HUES64 (cell line): ENCODE measurements at regions not wholly inside any gene's neighbourhood (a gene's known extent, or its start where the extent isn't known, plus 50 kb on each side); places are given as distances from the start of the nearest gene placed in this dataset.

Source experiments
- H3K27ac ChIP-seq: 2 replicates; pipeline ENCODE4 v1.7.0; 2013; ENCODE audit warnings: low read depth, low read length, inconsistent platforms
- H3K27me3 ChIP-seq: 2 replicates; pipeline ENCODE4 v1.6.1; 2013; ENCODE audit warnings: mild to moderate bottlenecking, low read length; ENCODE audit not compliant: insufficient read depth
- H3K36me3 ChIP-seq: 2 replicates; pipeline ENCODE4 v1.6.1; 2013; ENCODE audit warnings: mild to moderate bottlenecking, low read length; ENCODE audit not compliant: insufficient read depth
- H3K4me1 ChIP-seq: 2 replicates; pipeline ENCODE4 v1.6.1; 2013; ENCODE audit warnings: mild to moderate bottlenecking, low read length, moderate library complexity; ENCODE audit not compliant: insufficient read depth
- H3K4me3 ChIP-seq: 2 replicates; pipeline ENCODE4 v1.5.1; 2013; ENCODE audit warnings: mild to moderate bottlenecking, low read length, moderate library complexity
- H3K9ac ChIP-seq: 2 replicates; pipeline ENCODE4 v1.6.1; 2013; ENCODE audit warnings: mild to moderate bottlenecking, low read depth, low read length
- H3K9me3 ChIP-seq: 2 replicates; pipeline ENCODE4 v1.6.1; 2013; ENCODE audit warnings: low read depth, low read length; ENCODE audit not compliant: insufficient read depth
- WGBS: fragments of 150-250, 120-280 bp; methylation state at CpG from one replicate; pipeline ENCODE4 v1.1.7; 2013; ENCODE audit warnings: missing lambda C conversion rate; 5-methylcytosine and 5-hydroxymethylcytosine counted together

DNA sequence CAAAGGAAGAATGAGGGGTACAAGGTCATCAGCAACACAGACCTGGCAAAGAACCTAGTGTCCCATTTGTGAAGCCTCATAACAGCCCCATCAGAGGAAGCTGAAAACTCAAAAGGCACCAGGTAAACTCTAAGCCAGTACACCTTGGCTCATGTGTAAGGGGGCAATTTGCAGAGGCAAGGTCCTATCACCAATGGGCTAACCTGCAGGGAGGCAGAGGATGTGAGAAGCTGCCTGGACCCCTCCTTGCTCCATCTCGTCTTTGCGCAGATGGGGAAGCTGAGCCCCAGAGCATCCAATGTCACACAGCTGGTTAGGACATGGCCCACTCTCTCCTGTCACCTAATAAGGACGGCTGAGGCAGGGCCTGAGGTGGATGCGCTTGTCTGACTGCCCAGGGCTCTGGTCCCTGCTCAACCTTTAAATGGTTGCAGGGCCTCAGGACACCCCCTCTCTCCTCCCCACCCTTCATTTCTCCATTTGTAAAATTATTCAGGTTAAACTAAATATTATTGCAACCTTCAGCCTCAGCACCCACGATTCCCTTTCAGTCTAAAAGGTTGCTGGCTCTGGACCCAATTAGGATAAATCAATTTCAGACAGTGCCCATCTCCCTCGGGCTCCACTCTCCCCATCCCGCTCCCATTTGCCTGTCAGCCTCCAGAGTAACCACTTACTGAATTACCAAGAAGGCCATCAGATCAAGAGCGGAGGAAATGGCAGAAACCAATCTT is 135.3 kb downstream of the OAT start:
- no peaks in the 10 kb centered on the region for H3K4me1 ChIP-seq
- H3K9me3 ChIP-seq = 0 out of 2 replicates have a peak, but pooled peaks cover 2% of the 10 kb centered on the region
- no peaks in the 10 kb centered on the region for H3K27me3 ChIP-seq
- 93% methylated on average over 8 of the region's 8 CpGs for WGBS
- H3K9ac ChIP-seq = no peak overlapping the region
- no peak overlapping the region for H3K4me3 ChIP-seq
- H3K36me3 ChIP-seq = no peaks in the 10 kb centered on the region
- no peak overlapping the region for H3K27ac ChIP-seq

- H3K4me3 ChIP-seq = no peak overlapping the region
- no peaks in the 10 kb centered on the region for H3K4me1 ChIP-seq
- H3K9ac ChIP-seq = no peak overlapping the region
- no peaks in the 10 kb centered on the region for H3K36me3 ChIP-seq
- no peaks in the 10 kb centered on the region for H3K27me3 ChIP-seq
- 0 out of 2 replicates have a peak, but pooled peaks cover 4% of the 10 kb centered on the region for H3K9me3 ChIP-seq
- WGBS = 95% methylated on average over 11 of the region's 11 CpGs
- H3K27ac ChIP-seq = no peak overlapping the region
Measured at GRCh38 chr10:124282326-124282725, 136.4 kb downstream of the OAT start.

- WGBS = 92% methylated on average over 10 of the region's 10 CpGs
- no peaks in the 10 kb centered on the region for H3K4me1 ChIP-seq
- H3K4me3 ChIP-seq = no peak overlapping the region
- H3K9me3 ChIP-seq = 0 out of 2 replicates have a peak, but pooled peaks cover 4% of the 10 kb centered on the region
- H3K36me3 ChIP-seq = no peaks in the 10 kb centered on the region
- H3K9ac ChIP-seq = no peak overlapping the region
- H3K27ac ChIP-seq = no peak overlapping the region
- H3K27me3 ChIP-seq = no peaks in the 10 kb centered on the region
Measured at GRCh38 chr10:124281666-124282065, 137.1 kb downstream of the OAT start.

GRCh38 chr10:124280916-124281315 is 137.8 kb downstream of the OAT start:
- Histone ChIP-seq H3K36me3 (no peaks in the 10 kb centered on the region), H3K4me1 (no peaks in the 10 kb centered on the region), H3K27me3 (no peaks in the 10 kb centered on the region), H3K9ac (no peak overlapping the region), H3K27ac (no peak overlapping the region), H3K4me3 (no peak overlapping the region), H3K9me3 (0 out of 2 replicates have a peak, but pooled peaks cover 4% of the 10 kb centered on the region)
- 94% methylated on average over 5 of the region's 5 CpGs for WGBS

DNA sequence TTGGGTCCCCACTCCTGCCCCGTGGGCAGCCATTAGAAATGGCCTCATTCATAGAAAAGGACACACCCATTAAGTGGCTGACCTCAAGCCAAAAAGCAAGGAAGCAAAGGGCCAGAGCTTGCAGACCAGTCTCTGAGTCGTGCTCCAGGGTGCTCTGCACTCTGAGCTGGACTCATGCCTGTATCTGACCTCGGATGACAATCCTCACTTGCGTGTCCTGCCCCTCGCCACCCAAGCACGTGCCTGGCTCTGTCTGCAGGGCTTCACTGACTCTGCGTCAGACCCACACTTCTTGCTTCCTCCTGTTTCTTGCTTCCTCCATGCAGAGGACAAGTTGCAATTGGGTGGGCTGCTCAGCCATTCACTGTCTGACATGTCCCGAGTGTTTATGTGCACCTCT is 138.8 kb downstream of the OAT start:
- 0 out of 2 replicates have a peak, but pooled peaks cover 4% of the 10 kb centered on the region for H3K9me3 ChIP-seq
- no peak overlapping the region for H3K9ac ChIP-seq
- no peak overlapping the region for H3K27ac ChIP-seq
- H3K4me3 ChIP-seq = no peak overlapping the region
- no peaks in the 10 kb centered on the region for H3K27me3 ChIP-seq
- no peaks in the 10 kb centered on the region for H3K36me3 ChIP-seq
- WGBS = 92% methylated on average over 8 of the region's 8 CpGs
- no peaks in the 10 kb centered on the region for H3K4me1 ChIP-seq

DNA sequence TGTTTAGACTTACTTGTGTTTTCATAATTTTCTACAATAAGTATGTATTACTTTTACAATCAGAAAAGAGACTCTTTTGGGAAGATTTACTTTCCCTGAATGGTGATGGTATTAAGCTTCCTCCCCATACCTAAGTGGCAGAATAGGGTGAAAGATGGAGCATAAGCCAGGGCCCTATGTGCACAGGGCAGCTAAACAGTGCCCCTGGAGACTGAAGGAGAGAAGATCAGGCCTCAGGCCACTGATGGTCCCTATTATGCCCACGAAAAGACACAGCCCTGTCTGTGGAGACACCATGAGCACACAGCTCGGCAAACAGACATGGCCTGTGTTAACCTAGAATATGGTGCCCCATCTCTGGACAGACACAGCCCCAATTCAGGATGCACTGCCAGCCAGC is 139.4 kb downstream of the OAT start:
- no peaks in the 10 kb centered on the region for H3K36me3 ChIP-seq
- H3K9ac ChIP-seq = no peak overlapping the region
- WGBS = 82% methylated on average over 2 of the region's 2 CpGs

DNA sequence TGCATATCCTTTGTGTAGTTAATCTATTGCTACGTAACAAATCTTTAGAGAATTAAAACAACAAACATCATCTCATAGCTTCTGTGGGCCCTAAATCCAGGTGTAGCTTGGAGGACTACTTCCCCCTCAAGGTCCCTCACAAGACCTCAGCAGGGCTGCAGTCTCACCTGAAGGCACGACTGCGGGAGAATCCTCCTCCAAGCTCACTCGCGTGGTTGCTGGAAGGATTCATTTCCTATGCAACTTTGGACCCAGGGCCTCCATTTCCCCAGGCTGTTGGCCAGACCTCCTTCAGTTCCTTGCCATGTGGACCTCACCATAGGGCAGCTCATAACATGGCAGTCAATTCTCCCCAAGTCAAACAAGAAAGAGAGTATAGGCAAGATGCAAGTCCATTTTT is 140.4 kb downstream of the OAT start:
- no peak overlapping the region for H3K9ac ChIP-seq
- no peaks in the 10 kb centered on the region for H3K4me1 ChIP-seq
- H3K36me3 ChIP-seq = no peaks in the 10 kb centered on the region
- no peaks in the 10 kb centered on the region for H3K27me3 ChIP-seq
- H3K27ac ChIP-seq = no peak overlapping the region
- WGBS = 93% methylated on average over 5 of the region's 5 CpGs
- H3K4me3 ChIP-seq = no peak overlapping the region
- H3K9me3 ChIP-seq = peaks cover 10% of the 10 kb centered on the region

More for the DNA sequence above, 139.4 kb downstream of the OAT start:
- H3K4me3 ChIP-seq = no peak overlapping the region
- no peaks in the 10 kb centered on the region for H3K4me1 ChIP-seq
- H3K9me3 ChIP-seq = 0 out of 2 replicates have a peak, but pooled peaks cover 4% of the 10 kb centered on the region
- no peaks in the 10 kb centered on the region for H3K27me3 ChIP-seq
- H3K27ac ChIP-seq = no peak overlapping the region

DNA sequence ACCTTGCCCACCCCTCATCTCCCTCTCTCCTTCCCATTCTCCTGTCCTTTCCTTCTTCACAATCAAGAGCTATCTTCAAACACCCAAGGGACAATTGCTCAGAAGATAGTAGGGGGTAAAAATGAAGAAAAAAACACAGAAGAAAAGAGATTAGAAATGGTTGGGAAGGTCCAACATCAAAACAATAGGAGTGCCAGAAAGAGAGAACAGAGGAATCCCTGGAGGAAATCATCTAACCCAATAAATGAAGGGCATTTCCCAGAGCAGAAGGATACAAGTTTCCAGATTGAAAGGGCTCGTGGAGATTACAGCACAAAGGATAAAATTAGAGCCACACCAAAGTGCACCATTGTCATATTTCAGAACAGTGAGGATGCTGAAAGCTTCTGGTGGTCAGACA is 145.6 kb downstream of the OAT start:
- Histone ChIP-seq H3K27ac (no peak overlapping the region), H3K36me3 (no peaks in the 10 kb centered on the region), H3K27me3 (no peaks in the 10 kb centered on the region), H3K4me1 (no peaks in the 10 kb centered on the region), H3K9me3 (peaks cover 21% of the 10 kb centered on the region), H3K4me3 (no peak overlapping the region), H3K9ac (no peak overlapping the region)
- 73% methylated on average over 1 of the region's 1 CpG for WGBS

DNA sequence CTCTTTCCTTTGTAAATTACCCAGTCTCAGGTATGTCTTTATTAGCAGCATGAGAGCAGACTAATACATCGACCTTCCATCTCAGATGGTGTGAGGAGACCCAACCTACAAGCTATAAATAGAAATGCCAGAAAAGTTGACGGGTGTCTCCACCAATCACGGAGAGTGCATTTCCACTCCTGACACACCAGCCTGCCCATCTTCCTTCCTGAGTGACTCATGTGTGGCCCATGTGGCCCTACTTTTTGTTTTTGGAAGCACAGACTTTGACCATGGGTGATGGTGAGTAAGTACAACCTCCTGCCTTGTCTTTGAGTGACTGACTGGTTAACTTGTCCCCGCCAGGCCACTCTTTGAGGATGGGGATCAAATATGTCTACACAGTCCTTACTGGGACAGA is 147.0 kb downstream of the OAT start:
- Histone ChIP-seq H3K9ac (no peak overlapping the region), H3K4me1 (no peaks in the 10 kb centered on the region), H3K36me3 (no peaks in the 10 kb centered on the region), H3K9me3 (peaks cover 21% of the 10 kb centered on the region), H3K27ac (no peak overlapping the region), H3K27me3 (no peaks in the 10 kb centered on the region), H3K4me3 (no peak overlapping the region)
- 92% methylated on average over 4 of the region's 4 CpGs for WGBS

- Histone ChIP-seq H3K4me3 (no peak overlapping the region), H3K36me3 (no peaks in the 10 kb centered on the region), H3K4me1 (no peaks in the 10 kb centered on the region), H3K9ac (no peak overlapping the region), H3K27me3 (no peaks in the 10 kb centered on the region), H3K9me3 (peaks cover 21% of the 10 kb centered on the region), H3K27ac (no peak overlapping the region)
- WGBS = 76% methylated on average over 8 of the region's 8 CpGs
Measured at GRCh38 chr10:124270530-124271327, 148.0 kb downstream of the OAT start.

- no peaks in the 10 kb centered on the region for H3K27me3 ChIP-seq
- WGBS = 87% methylated on average over 5 of the region's 5 CpGs
- no peak overlapping the region for H3K9ac ChIP-seq
- H3K27ac ChIP-seq = no peak overlapping the region
- no peaks in the 10 kb centered on the region for H3K4me1 ChIP-seq
- no peak overlapping the region for H3K4me3 ChIP-seq
- peaks cover 21% of the 10 kb centered on the region for H3K9me3 ChIP-seq
- H3K36me3 ChIP-seq = no peaks in the 10 kb centered on the region
Measured at GRCh38 chr10:124268976-124269375, 149.7 kb downstream of the OAT start.
